K562 (cell line): ENCODE measurements at regions not wholly inside any gene's neighbourhood (a gene's known extent, or its start where the extent isn't known, plus 50 kb on each side); places are given as distances from the start of the nearest gene placed in this dataset.

Experiments used
- ATAC-seq: fragments of 200-7000 bp; cut with Tn5 transposase; 3 replicates; pipeline ENCODE4 v1.9.1; 2020; ENCODE audit warnings: moderate library complexity
- BruUV-seq: library from RNA; stranded (reverse); fragments of 400-500 nt; replicated peaks from 2 replicates; lab custom pipeline; 2021; lab: Mats Ljungman, UMichigan
- CTCF ChIA-PET: fragments of 300-600 bp; formaldehyde crosslinking; extraction: SDS; loops from one replicate; lab custom pipeline; 2021; ENCODE audit warnings: low intra/inter-chr PET ratio; lab: Yijun Ruan, JAX
- POLR2A ChIA-PET: fragments of 300-600, 350-650 bp; sonication (Branson Sonifier 250); formaldehyde crosslinking; extraction: SDS; loops from one replicate; lab custom pipeline; 2021; ENCODE audit warnings: antibody characterized with exemption, inconsistent platforms; lab: Yijun Ruan, JAX
- DNase-seq, 4 experiments: peaks; one replicate each; pipeline versions ENCODE4 v3.0.0 to v3.0.0-alpha.2; 2011 to 2018; ENCODE audit warnings: low spot score in 3 of 4, mixed read lengths in 3 of 4; ENCODE audit errors: extremely low read depth in 1 of 4
- FAIRE-seq: peaks from 2 replicates; lab custom pipeline; 2011; peaks lifted over from hg19 to GRCh38; lab: Jason Lieb, UNC
- H2AFZ ChIP-seq: 2 replicates; pipeline ENCODE4 v1.6.0; 2011; ENCODE audit warnings: low read depth, low read length, control low read depth, inconsistent platforms
- H3K27ac ChIP-seq: fragments of 200-600 bp; 3 replicates; pipeline ENCODE4 v1.8.0; 2011; ENCODE audit warnings: low read depth, mild to moderate bottlenecking, control low read depth, inconsistent platforms, low read length, moderate library complexity, mixed read lengths; ENCODE audit errors: extremely low read depth
- H3K27me3 ChIP-seq, 2 experiments: fragments of 300-600 bp in 1 of 2; 2 replicates in 1 of 2; 3 replicates in 1 of 2; pipeline versions ENCODE4 v1.6.0 to v1.8.0; 2011; ENCODE audit warnings: inconsistent platforms in 2 of 2, low read length in 2 of 2, mild to moderate bottlenecking in 1 of 2, mixed read lengths in 1 of 2, moderate library complexity in 1 of 2; ENCODE audit not compliant: control insufficient read depth in 2 of 2, insufficient read depth in 2 of 2
- H3K36me3 ChIP-seq: fragments of 300-600 bp; 3 replicates; pipeline ENCODE4 v1.8.0; 2011; ENCODE audit warnings: mild to moderate bottlenecking, low read length, inconsistent platforms; ENCODE audit not compliant: control insufficient read depth, insufficient read depth
- H3K4me1 ChIP-seq, 2 experiments: fragments of 200-600 bp in 1 of 2; replicated peaks in 1 of 2; 2 replicates in 1 of 2; 3 replicates in 1 of 2; pipeline versions ENCODE4 v1.5.1 to v1.8.0; 2011; ENCODE audit warnings: inconsistent platforms in 2 of 2, low read length in 2 of 2, mild to moderate bottlenecking in 1 of 2, mixed read lengths in 1 of 2, moderate library complexity in 1 of 2; ENCODE audit not compliant: control insufficient read depth in 2 of 2, insufficient read depth in 2 of 2
- H3K4me2 ChIP-seq: 2 replicates; pipeline ENCODE4 v1.6.1; 2011; ENCODE audit warnings: low read length, control low read depth, inconsistent platforms, mixed read lengths; ENCODE audit not compliant: insufficient read depth
- H3K4me3 ChIP-seq: fragments of 200-600 bp; sonication (generic), shearing (Covaris generic); 2 replicates; pipeline ENCODE4 v1.5.1; 2016; ENCODE audit warnings: control low read depth, inconsistent platforms
- H3K79me2 ChIP-seq: fragments of 200-600 bp; 3 replicates; pipeline ENCODE4 v1.8.0; 2011; ENCODE audit warnings: low read length, inconsistent platforms; ENCODE audit not compliant: control insufficient read depth, insufficient read depth
- H3K9ac ChIP-seq, 2 experiments: 2 replicates each; pipeline versions ENCODE4 v1.6.0 to v1.6.1; 2011; ENCODE audit warnings: low read depth in 2 of 2, low read length in 2 of 2, control low read depth in 1 of 2, inconsistent platforms in 1 of 2, mild to moderate bottlenecking in 1 of 2, mixed read lengths in 1 of 2; ENCODE audit not compliant: insufficient read depth in 1 of 2
- H3K9me1 ChIP-seq: one replicate; pipeline ENCODE4 v1.6.0; 2011; ENCODE audit warnings: inconsistent platforms, mild to moderate bottlenecking, low read length, moderate library complexity; ENCODE audit not compliant: control insufficient read depth, insufficient read depth
- H3K9me3 ChIP-seq: replicated peaks from 2 replicates; pipeline ENCODE4 v1.5.1; 2011; ENCODE audit warnings: low read depth, low read length, inconsistent platforms; ENCODE audit not compliant: control insufficient read depth, insufficient read depth
- H4K20me1 ChIP-seq: replicated peaks from 2 replicates; pipeline ENCODE4 v1.6.1; 2011; ENCODE audit warnings: low read length, inconsistent platforms, mixed read lengths; ENCODE audit not compliant: control insufficient read depth, insufficient read depth
- BMI1 ChIP-seq: fragments of 150-350 bp; IDR thresholded peaks from 2 replicates; pipeline ENCODE4 v1.6.1; 2014; ENCODE audit warnings: low read length
- CXXC5 ChIP-seq: fragments of 250-450 bp; sonication (Bioruptor Pico); IDR thresholded peaks from 2 replicates; pipeline ENCODE4 v1.8.0; 2022; ENCODE audit warnings: inconsistent platforms, mild to moderate bottlenecking, moderate library complexity
- E2F3 ChIP-seq: fragments of 250-450 bp; sonication (Bioruptor Pico); IDR thresholded peaks from 2 replicates; pipeline ENCODE4 v1.4.0; 2020; ENCODE audit warnings: mild to moderate bottlenecking
- ELK3 ChIP-seq: fragments of 450-650 bp; formaldehyde crosslinking; IDR thresholded peaks from 2 replicates; pipeline ENCODE4 v1.4.0; 2020; ENCODE audit warnings: mild to moderate bottlenecking
- ERF ChIP-seq: fragments of 450-650 bp; formaldehyde crosslinking; IDR thresholded peaks from 2 replicates; pipeline ENCODE4 v1.4.0; 2020; ENCODE audit warnings: mild to moderate bottlenecking, mixed read lengths
- PPARD ChIP-seq: fragments of 250-450 bp; sonication (Bioruptor Pico); IDR thresholded peaks from 2 replicates; pipeline ENCODE4 v1.8.0; 2022; ENCODE audit warnings: inconsistent platforms, mild to moderate bottlenecking, moderate library complexity
- SIN3B ChIP-seq: fragments of 450-650 bp; IDR thresholded peaks from 2 replicates; pipeline ENCODE4 v1.6.1; 2017; ENCODE audit warnings: low read depth, mild to moderate bottlenecking, moderate library complexity
- SMAD2 ChIP-seq: fragments of 150-350 bp; IDR thresholded peaks from 2 replicates; pipeline ENCODE4 v1.6.1; 2014; ENCODE audit warnings: low read depth, mild to moderate bottlenecking, low read length
- TCFL5 ChIP-seq: fragments of 250-450 bp; sonication (Bioruptor Pico); conservative IDR thresholded peaks from 2 replicates; pipeline ENCODE4 v1.6.1; 2021; ENCODE audit warnings: mild to moderate bottlenecking, moderate library complexity, matching md5 sums
- ZBTB17 ChIP-seq: fragments of 450-650 bp; formaldehyde crosslinking; IDR thresholded peaks from 2 replicates; pipeline ENCODE4 v1.4.0; 2020; ENCODE audit warnings: mild to moderate bottlenecking
- WGBS: fragments of 100-300 bp; shearing (Covaris generic); methylation state at CpG from one replicate; pipeline ENCODE4 v1.1.6; 2016; ENCODE audit warnings: low coverage, mixed read lengths; ENCODE audit not compliant: insufficient coverage; ENCODE audit errors: missing lambda C conversion rate; 5-methylcytosine and 5-hydroxymethylcytosine counted together
- in situ Hi-C: fragments of 300-500 bp; cut with MboI; formaldehyde crosslinking; loops from 4 replicates; pipeline ENCODE4 v1.15.0; 2018; ENCODE audit warnings: inconsistent platforms, mixed read lengths
- intact Hi-C: fragments of 100-400 bp; cut with micrococcal nuclease; formaldehyde crosslinking; loops from 2 replicates; pipeline ENCODE4 v1.14.2; 2022
- TF ChIP-seq, protein P1 (sequence below), 3 experiments: IDR thresholded peaks in 2 of 3; conservative IDR thresholded peaks in 1 of 3; 2 replicates each; pipeline ENCODE4 v1.5.1; 2011 to 2012; ENCODE audit warnings: low read length in 3 of 3, mild to moderate bottlenecking in 3 of 3, control low read depth in 2 of 3, improper control_type of control experiment in 1 of 3, inconsistent platforms in 1 of 3, low read depth in 1 of 3, mixed read lengths in 1 of 3, moderate library complexity in 1 of 3; ENCODE audit not compliant: insufficient read depth in 2 of 3
- TF ChIP-seq, protein P2 (sequence below), 3 experiments: fragments of 200-800 bp in 1 of 3; fragments of 250-450 bp in 1 of 3; fragments of 450-650 bp in 1 of 3; sonication (Bioruptor Pico) in 1 of 3; sonication (Bioruptor generic) in 1 of 3; formaldehyde crosslinking in 1 of 3; IDR thresholded peaks; 2 replicates each; pipeline versions ENCODE4 v1.6.1 to v1.8.0; 2016 to 2022; ENCODE audit warnings: mild to moderate bottlenecking in 2 of 3, missing genetic modification characterization in 2 of 3, missing compliant biosample characterization in 1 of 3, moderate library complexity in 1 of 3
- TF ChIP-seq, protein P3 (sequence below): fragments of 450-650 bp; IDR thresholded peaks from 2 replicates; pipeline ENCODE4 v1.6.1; 2017; ENCODE audit warnings: antibody characterized with exemption

GRCh38 chr4:20176881-20177280 lies 74.8 kb upstream of the SLIT2 start:
- Histone ChIP-seq H3K36me3 (no peaks in the 10 kb centered on the region), H3K27me3 (no peaks in the 10 kb centered on the region), H3K4me2 (no peak overlapping the region), H4K20me1 (no peaks in the 10 kb centered on the region), H3K4me3 (no peak overlapping the region), H2AFZ (no peak overlapping the region), H3K9me3 (no peaks in the 10 kb centered on the region; the same call in 1 of the 2 replicates), H3K9me1 (no peaks in the 10 kb centered on the region), H3K4me1 (no peaks in the 10 kb centered on the region), H3K9ac (no peak overlapping the region), H3K79me2 (no peaks in the 10 kb centered on the region), H3K27ac (no peak overlapping the region)
- 0% methylated on average over 2 of the region's 2 CpGs for WGBS
- DNase-seq = no peak
- in situ Hi-C loops = no loop called here
- ATAC-seq = no peak
- no TSS peak for BruUV-seq
- intact Hi-C loops = no loop called here
- ChIA-PET POLR2A (no interaction called here), CTCF (no interaction called here)
- no peak for FAIRE-seq
- no peak for TF ChIP-seq ELK3 (CRISPR knock-in tag)
- TF ChIP-seq SIN3B = no peak
- TF ChIP-seq, protein P1, sequence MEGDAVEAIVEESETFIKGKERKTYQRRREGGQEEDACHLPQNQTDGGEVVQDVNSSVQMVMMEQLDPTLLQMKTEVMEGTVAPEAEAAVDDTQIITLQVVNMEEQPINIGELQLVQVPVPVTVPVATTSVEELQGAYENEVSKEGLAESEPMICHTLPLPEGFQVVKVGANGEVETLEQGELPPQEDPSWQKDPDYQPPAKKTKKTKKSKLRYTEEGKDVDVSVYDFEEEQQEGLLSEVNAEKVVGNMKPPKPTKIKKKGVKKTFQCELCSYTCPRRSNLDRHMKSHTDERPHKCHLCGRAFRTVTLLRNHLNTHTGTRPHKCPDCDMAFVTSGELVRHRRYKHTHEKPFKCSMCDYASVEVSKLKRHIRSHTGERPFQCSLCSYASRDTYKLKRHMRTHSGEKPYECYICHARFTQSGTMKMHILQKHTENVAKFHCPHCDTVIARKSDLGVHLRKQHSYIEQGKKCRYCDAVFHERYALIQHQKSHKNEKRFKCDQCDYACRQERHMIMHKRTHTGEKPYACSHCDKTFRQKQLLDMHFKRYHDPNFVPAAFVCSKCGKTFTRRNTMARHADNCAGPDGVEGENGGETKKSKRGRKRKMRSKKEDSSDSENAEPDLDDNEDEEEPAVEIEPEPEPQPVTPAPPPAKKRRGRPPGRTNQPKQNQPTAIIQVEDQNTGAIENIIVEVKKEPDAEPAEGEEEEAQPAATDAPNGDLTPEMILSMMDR (IDR thresholded peaks at IDR 0.05 in 2 of 3, conservative IDR thresholded peaks at IDR 0.05 in 1 of 3; ENCODE audit: insufficient read depth in 2 of 3, low read depth in 1 of 3, low read length in 3 of 3) = no peak
- no peak for TF ChIP-seq ZBTB17 (CRISPR knock-in tag)
- TF ChIP-seq PPARD (CRISPR knock-in tag) = no peak
- TF ChIP-seq, protein P2, sequence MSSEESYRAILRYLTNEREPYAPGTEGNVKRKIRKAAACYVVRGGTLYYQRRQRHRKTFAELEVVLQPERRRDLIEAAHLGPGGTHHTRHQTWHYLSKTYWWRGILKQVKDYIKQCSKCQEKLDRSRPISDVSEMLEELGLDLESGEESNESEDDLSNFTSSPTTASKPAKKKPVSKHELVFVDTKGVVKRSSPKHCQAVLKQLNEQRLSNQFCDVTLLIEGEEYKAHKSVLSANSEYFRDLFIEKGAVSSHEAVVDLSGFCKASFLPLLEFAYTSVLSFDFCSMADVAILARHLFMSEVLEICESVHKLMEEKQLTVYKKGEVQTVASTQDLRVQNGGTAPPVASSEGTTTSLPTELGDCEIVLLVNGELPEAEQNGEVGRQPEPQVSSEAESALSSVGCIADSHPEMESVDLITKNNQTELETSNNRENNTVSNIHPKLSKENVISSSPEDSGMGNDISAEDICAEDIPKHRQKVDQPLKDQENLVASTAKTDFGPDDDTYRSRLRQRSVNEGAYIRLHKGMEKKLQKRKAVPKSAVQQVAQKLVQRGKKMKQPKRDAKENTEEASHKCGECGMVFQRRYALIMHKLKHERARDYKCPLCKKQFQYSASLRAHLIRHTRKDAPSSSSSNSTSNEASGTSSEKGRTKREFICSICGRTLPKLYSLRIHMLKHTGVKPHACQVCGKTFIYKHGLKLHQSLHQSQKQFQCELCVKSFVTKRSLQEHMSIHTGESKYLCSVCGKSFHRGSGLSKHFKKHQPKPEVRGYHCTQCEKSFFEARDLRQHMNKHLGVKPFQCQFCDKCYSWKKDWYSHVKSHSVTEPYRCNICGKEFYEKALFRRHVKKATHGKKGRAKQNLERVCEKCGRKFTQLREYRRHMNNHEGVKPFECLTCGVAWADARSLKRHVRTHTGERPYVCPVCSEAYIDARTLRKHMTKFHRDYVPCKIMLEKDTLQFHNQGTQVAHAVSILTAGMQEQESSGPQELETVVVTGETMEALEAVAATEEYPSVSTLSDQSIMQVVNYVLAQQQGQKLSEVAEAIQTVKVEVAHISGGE (CRISPR knock-in tag; IDR thresholded peaks at IDR 0.05) = no peak
- TF ChIP-seq SMAD2 = no peak
- TF ChIP-seq ERF (CRISPR knock-in tag) = no peak
- no peak for TF ChIP-seq CXXC5 (CRISPR knock-in tag)
- no peak for TF ChIP-seq E2F3 (CRISPR knock-in tag)
- no peak for TF ChIP-seq TCFL5 (CRISPR knock-in tag)
- TF ChIP-seq, protein P3, sequence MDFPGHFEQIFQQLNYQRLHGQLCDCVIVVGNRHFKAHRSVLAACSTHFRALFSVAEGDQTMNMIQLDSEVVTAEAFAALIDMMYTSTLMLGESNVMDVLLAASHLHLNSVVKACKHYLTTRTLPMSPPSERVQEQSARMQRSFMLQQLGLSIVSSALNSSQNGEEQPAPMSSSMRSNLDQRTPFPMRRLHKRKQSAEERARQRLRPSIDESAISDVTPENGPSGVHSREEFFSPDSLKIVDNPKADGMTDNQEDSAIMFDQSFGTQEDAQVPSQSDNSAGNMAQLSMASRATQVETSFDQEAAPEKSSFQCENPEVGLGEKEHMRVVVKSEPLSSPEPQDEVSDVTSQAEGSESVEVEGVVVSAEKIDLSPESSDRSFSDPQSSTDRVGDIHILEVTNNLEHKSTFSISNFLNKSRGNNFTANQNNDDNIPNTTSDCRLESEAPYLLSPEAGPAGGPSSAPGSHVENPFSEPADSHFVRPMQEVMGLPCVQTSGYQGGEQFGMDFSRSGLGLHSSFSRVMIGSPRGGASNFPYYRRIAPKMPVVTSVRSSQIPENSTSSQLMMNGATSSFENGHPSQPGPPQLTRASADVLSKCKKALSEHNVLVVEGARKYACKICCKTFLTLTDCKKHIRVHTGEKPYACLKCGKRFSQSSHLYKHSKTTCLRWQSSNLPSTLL = no peak
- TF ChIP-seq BMI1 = no peak
